ENCODE measurements at regions not wholly inside any gene's neighbourhood (a gene's known extent, or its start where the extent isn't known, plus 50 kb on each side); places are given as distances from the start of the nearest gene placed in this dataset.
"Not testable (repeated sequence)": the region's sequence is repeated elsewhere in the genome, so short reads cannot be mapped to it uniquely, and the experiment has no call there.

DNA sequence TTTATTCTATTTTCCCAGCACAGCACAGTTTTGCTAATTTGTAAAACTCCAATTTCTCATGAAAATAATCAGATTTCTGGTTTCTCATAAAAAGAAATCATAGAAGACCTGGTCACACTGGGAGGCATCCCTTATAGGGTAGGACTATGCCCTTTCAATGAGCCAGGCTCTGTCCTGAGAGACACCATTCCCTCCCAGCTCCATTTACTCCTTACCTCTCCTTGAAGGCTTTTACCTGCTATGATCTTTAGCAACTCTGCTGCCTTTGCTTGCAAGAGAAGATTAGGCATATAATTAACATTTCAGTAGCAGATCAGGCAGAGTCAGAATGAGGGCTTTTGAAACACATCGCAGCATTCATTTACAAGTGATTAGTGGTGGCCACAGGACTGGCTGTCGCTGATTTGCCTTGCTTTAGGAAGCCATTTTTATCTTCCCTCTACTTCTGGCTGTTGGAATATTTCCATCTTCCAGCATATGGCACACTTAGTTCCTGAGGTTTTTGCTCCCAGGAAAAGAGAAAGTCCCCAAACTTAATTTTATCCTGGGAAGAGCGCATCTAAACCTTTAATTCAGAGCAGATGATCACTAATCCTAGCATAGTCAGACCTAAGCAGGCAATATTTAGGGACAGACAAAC, 196.9 kb downstream of the SPATA31A1 start:
- TF ChIP-seq, protein P1, sequence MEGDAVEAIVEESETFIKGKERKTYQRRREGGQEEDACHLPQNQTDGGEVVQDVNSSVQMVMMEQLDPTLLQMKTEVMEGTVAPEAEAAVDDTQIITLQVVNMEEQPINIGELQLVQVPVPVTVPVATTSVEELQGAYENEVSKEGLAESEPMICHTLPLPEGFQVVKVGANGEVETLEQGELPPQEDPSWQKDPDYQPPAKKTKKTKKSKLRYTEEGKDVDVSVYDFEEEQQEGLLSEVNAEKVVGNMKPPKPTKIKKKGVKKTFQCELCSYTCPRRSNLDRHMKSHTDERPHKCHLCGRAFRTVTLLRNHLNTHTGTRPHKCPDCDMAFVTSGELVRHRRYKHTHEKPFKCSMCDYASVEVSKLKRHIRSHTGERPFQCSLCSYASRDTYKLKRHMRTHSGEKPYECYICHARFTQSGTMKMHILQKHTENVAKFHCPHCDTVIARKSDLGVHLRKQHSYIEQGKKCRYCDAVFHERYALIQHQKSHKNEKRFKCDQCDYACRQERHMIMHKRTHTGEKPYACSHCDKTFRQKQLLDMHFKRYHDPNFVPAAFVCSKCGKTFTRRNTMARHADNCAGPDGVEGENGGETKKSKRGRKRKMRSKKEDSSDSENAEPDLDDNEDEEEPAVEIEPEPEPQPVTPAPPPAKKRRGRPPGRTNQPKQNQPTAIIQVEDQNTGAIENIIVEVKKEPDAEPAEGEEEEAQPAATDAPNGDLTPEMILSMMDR (IDR thresholded peaks at IDR 0.05): not testable (repeated sequence)
- TF ChIP-seq PHF8 (IDR thresholded peaks at IDR 0.05; ENCODE audit: borderline replicate concordance, low read depth); GATA3 (IDR thresholded peaks at IDR 0.05; ENCODE audit: borderline replicate concordance); NR3C1 (IDR thresholded peaks at IDR 0.05); PBX3 (IDR thresholded peaks at IDR 0.05); POLR2A (IDR thresholded peaks at IDR 0.05; ENCODE audit: low read length): not testable (repeated sequence)

Measured in A549 (cell line).